MCF 10A (cell line): ENCODE measurements at regions not wholly inside any gene's neighbourhood (a gene's known extent, or its start where the extent isn't known, plus 50 kb on each side); places are given as distances from the start of the nearest gene placed in this dataset.
"Not testable (repeated sequence)": the region's sequence is repeated elsewhere in the genome, so short reads cannot be mapped to it uniquely, and the experiment has no call there.

Source experiments
- BruUV-seq: library from RNA; stranded (reverse); fragments of 400-500 nt; replicated peaks from 2 replicates; lab custom pipeline; 2021; lab: Mats Ljungman, UMichigan
- CTCF ChIA-PET: fragments of 300-600 bp; sonication (Branson Sonifier 250); formaldehyde crosslinking; extraction: SDS; loops from one replicate; lab custom pipeline; 2021; ENCODE audit warnings: antibody characterized with exemption, inconsistent platforms; lab: Yijun Ruan, JAX
- POLR2A ChIA-PET: fragments of 300-600, 350-650 bp; sonication (Branson Sonifier 250); formaldehyde crosslinking; extraction: SDS; loops from one replicate; lab custom pipeline; 2020; ENCODE audit warnings: antibody characterized with exemption, inconsistent platforms; lab: Yijun Ruan, JAX
- DNase-seq: peaks from one replicate; pipeline ENCODE4 v3.0.0-alpha.2; 2018; ENCODE audit not compliant: unreplicated experiment
- H3K27ac Mint-ChIP-seq: one replicate; pipeline ENCODE4 v1.8.0; 2022; ENCODE audit warnings: mild to moderate bottlenecking, low read depth, mixed read lengths; ENCODE audit not compliant: unreplicated experiment
- H3K27me3 Mint-ChIP-seq: one replicate; pipeline ENCODE4 v1.8.0; 2022; ENCODE audit warnings: mixed read lengths; ENCODE audit not compliant: insufficient read depth, unreplicated experiment
- H3K36me3 Mint-ChIP-seq: one replicate; pipeline ENCODE4 v1.8.0; 2022; ENCODE audit warnings: mild to moderate bottlenecking, moderate library complexity, mixed read lengths; ENCODE audit not compliant: insufficient read depth, unreplicated experiment
- H3K4me1 Mint-ChIP-seq: one replicate; pipeline ENCODE4 v1.8.0; 2022; ENCODE audit warnings: mixed read lengths; ENCODE audit not compliant: insufficient read depth, unreplicated experiment
- H3K4me3 Mint-ChIP-seq: one replicate; pipeline ENCODE4 v1.8.0; 2022; ENCODE audit warnings: mild to moderate bottlenecking, moderate library complexity, mixed read lengths; ENCODE audit not compliant: unreplicated experiment
- H3K9me3 Mint-ChIP-seq: one replicate; pipeline ENCODE4 v1.8.0; 2022; ENCODE audit warnings: mixed read lengths; ENCODE audit not compliant: unreplicated experiment
- CTCF ChIP-seq: fragments of 200-600 bp; IDR thresholded peaks from one replicate; pipeline ENCODE4 v1.8.0; 2022; ENCODE audit warnings: antibody characterized with exemption, mild to moderate bottlenecking; ENCODE audit not compliant: unreplicated experiment
- intact Hi-C: fragments of 100-400 bp; cut with micrococcal nuclease; formaldehyde crosslinking; loops from 2 replicates; pipeline ENCODE4 v1.14.1; 2022

DNA sequence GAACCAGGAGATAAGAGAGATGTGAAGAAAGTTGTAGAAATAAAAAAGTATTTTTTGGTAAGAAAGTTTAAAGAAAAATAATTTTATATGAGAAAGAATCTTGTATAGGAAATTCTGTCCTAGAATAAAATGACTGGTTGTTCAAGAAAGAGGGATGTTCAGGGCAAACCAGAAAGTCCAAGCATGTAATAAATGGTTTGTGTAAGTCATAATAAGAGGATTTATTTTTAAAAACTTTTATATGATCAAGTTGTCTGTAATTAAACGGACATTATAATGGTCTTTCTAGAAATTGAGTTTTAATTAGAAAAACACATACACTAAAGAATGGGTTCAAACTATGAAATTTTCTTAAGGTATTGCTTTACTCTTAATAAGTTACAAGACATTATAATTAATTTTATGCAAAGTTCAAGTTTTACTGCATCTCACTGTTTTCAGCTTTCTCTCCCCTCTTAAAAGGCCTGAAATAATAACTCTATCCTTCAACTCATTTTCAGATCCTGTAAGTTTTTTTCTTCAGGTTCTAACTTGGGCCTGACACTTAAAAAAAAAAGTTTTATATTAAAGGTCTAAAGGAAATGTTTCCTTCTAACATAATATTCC, 56.1 kb upstream of the ZNF300 start:
- H3K4me1 Mint-ChIP-seq = no peaks in the 10 kb centered on the region
- peaks cover 11% of the 10 kb centered on the region for H3K27me3 Mint-ChIP-seq
- peaks cover 41% of the 10 kb centered on the region for H3K9me3 Mint-ChIP-seq
- no peak overlapping the region for H3K4me3 Mint-ChIP-seq
- H3K36me3 Mint-ChIP-seq = no peaks in the 10 kb centered on the region
- intact Hi-C loops = no loop called here
- no TSS peak for BruUV-seq
- no peak for TF ChIP-seq CTCF
- CTCF ChIA-PET = interaction anchor here (0.5 to 0.7 kb wide), 2 partner anchors 377 to 461 kb away, joined by 3 to 4 read pairs; no protein-coding TSS in a partner anchor
- POLR2A ChIA-PET = no interaction called here
- no peak overlapping the region for H3K27ac Mint-ChIP-seq
- peak; percentile 20 for DNase-seq

GRCh38 chr5:150960323-150960722, 55.5 kb upstream of the ZNF300 start:
- intact Hi-C loops, H3K27me3 Mint-ChIP-seq, POLR2A ChIA-PET, H3K36me3 Mint-ChIP-seq, H3K27ac Mint-ChIP-seq, H3K4me1 Mint-ChIP-seq, DNase-seq, CTCF ChIA-PET, H3K4me3 Mint-ChIP-seq, BruUV-seq: not testable (repeated sequence)
- H3K9me3 Mint-ChIP-seq = peaks cover 43% of the 10 kb centered on the region
